Neural cell (in vitro differentiated cells): ENCODE measurements at regions not wholly inside any gene's neighbourhood (a gene's known extent, or its start where the extent isn't known, plus 50 kb on each side); places are given as distances from the start of the nearest gene placed in this dataset.

Experiments
- H2AFZ ChIP-seq: fragments of 200-600, 300-800 bp; sonication (generic), shearing (Covaris generic); 2 replicates; pipeline ENCODE4 v1.6.0; 2014; ENCODE audit warnings: low read depth, mild to moderate bottlenecking, antibody characterized with exemption, low read length, moderate library complexity
- H3F3A ChIP-seq: fragments of 200-600 bp; shearing (Covaris generic); 2 replicates; pipeline ENCODE4 v1.6.1; 2016; ENCODE audit warnings: mild to moderate bottlenecking, moderate library complexity, mixed read lengths, antibody characterized with exemption, low read length; ENCODE audit not compliant: insufficient read depth, poor library complexity, severe bottlenecking
- H3K27ac ChIP-seq: fragments of 200-600, 300-800 bp; sonication (generic), shearing (Covaris generic); 2 replicates; pipeline ENCODE4 v1.5.1; 2014; ENCODE audit warnings: mild to moderate bottlenecking, low read length, moderate library complexity
- H3K27me3 ChIP-seq: fragments of 300-800, 200-600 bp; sonication (generic), shearing (Covaris generic); 2 replicates; pipeline ENCODE4 v1.6.0; 2014; ENCODE audit warnings: mild to moderate bottlenecking, low read depth, low read length, moderate library complexity; ENCODE audit not compliant: insufficient read depth
- H3K36me3 ChIP-seq: fragments of 300-800, 200-600 bp; sonication (generic), shearing (Covaris generic); 2 replicates; pipeline ENCODE4 v1.5.1; 2014; ENCODE audit warnings: mild to moderate bottlenecking, antibody characterized with exemption, low read length, moderate library complexity; ENCODE audit not compliant: insufficient read depth
- H3K4me2 ChIP-seq: fragments of 300-800, 200-600 bp; sonication (generic), shearing (Covaris generic); 2 replicates; pipeline ENCODE4 v1.6.0; 2014; ENCODE audit warnings: mild to moderate bottlenecking, low read length
- H3K4me3 ChIP-seq: fragments of 300-800, 200-600 bp; sonication (generic), shearing (Covaris generic); 2 replicates; pipeline ENCODE4 v1.5.1; 2014; ENCODE audit warnings: mild to moderate bottlenecking, low read length, moderate library complexity
- H3K79me2 ChIP-seq: fragments of 200-600 bp; shearing (Covaris generic); replicated peaks from 2 replicates; pipeline ENCODE4 v1.6.0; 2014; ENCODE audit warnings: mild to moderate bottlenecking, low read length, moderate library complexity; ENCODE audit not compliant: insufficient read depth
- H3K9ac ChIP-seq: fragments of 300-800, 200-600 bp; sonication (generic), shearing (Covaris generic); 2 replicates; pipeline ENCODE4 v1.6.1; 2016; ENCODE audit warnings: mild to moderate bottlenecking, low read length, mixed read lengths
- H3K9me2 ChIP-seq: fragments of 200-600 bp; shearing (Covaris generic); 2 replicates; pipeline ENCODE4 v1.6.1; 2016; ENCODE audit warnings: mild to moderate bottlenecking, low read length, mixed read lengths; ENCODE audit not compliant: insufficient read depth
- H3K9me3 ChIP-seq: fragments of 200-600, 300-800 bp; sonication (generic), shearing (Covaris generic); 2 replicates; pipeline ENCODE4 v1.6.1; 2016; ENCODE audit warnings: mild to moderate bottlenecking, mixed run types, low read length, moderate library complexity, mixed read lengths
- H4K20me1 ChIP-seq: fragments of 200-600 bp; shearing (Covaris generic); 2 replicates; pipeline ENCODE4 v1.6.1; 2016; ENCODE audit warnings: mild to moderate bottlenecking, mixed run types; ENCODE audit not compliant: insufficient read depth
- CTCF ChIP-seq: fragments of 450-650 bp; IDR thresholded peaks from 2 replicates; pipeline ENCODE4 v1.5.1; 2014; ENCODE audit warnings: antibody characterized with exemption, mild to moderate bottlenecking, moderate library complexity; ENCODE audit not compliant: poor library complexity, severe bottlenecking
- EP300 ChIP-seq: fragments of 450-650 bp; conservative IDR thresholded peaks from 2 replicates; pipeline ENCODE4 v1.6.1; 2014; ENCODE audit warnings: antibody characterized with exemption, mild to moderate bottlenecking, moderate library complexity; ENCODE audit not compliant: poor library complexity, severe bottlenecking
- EZH2 ChIP-seq: fragments of 200-600, 300-800 bp; shearing (Covaris generic), sonication (generic); IDR thresholded peaks from 2 replicates; pipeline ENCODE4 v1.6.1; 2014; ENCODE audit warnings: antibody characterized with exemption, low read length, borderline replicate concordance, mild to moderate bottlenecking; ENCODE audit not compliant: insufficient read depth, poor library complexity, severe bottlenecking
- MXI1 ChIP-seq: fragments of 450-650 bp; conservative IDR thresholded peaks from 2 replicates; pipeline ENCODE4 v1.6.1; 2014; ENCODE audit warnings: antibody characterized with exemption, mild to moderate bottlenecking; ENCODE audit not compliant: poor library complexity, severe bottlenecking
- POLR2AphosphoS5 ChIP-seq: IDR thresholded peaks from 2 replicates; pipeline ENCODE4 v1.6.1; 2012
- RAD21 ChIP-seq: fragments of 450-650 bp; conservative IDR thresholded peaks from 2 replicates; pipeline ENCODE4 v1.6.1; 2014; ENCODE audit warnings: antibody characterized with exemption, mild to moderate bottlenecking, moderate library complexity
- REST ChIP-seq: IDR thresholded peaks from 2 replicates; pipeline ENCODE4 v1.6.1; 2012; ENCODE audit warnings: borderline replicate concordance
- SMC3 ChIP-seq: fragments of 450-650 bp; conservative IDR thresholded peaks from 2 replicates; pipeline ENCODE4 v1.6.1; 2014; ENCODE audit warnings: antibody characterized with exemption, mild to moderate bottlenecking, moderate library complexity; ENCODE audit not compliant: poor library complexity
- TAF1 ChIP-seq: IDR thresholded peaks from 2 replicates; pipeline ENCODE4 v1.6.1; 2012; ENCODE audit warnings: low read depth

- H3K4me3 ChIP-seq = no peak overlapping the region
- TF ChIP-seq MXI1 (no peak), TAF1 (no peak), REST (no peak), POLR2AphosphoS5 (no peak), SMC3 (no peak), RAD21 (no peak), CTCF (no peak), EP300 (no peak), EZH2 (no peak)
Measured at GRCh38 chr5:38634568-38635369, 78.3 kb upstream of the LIFR start.

GRCh38 chr5:38636626-38637025 lies 80.2 kb upstream of the LIFR start:
- Histone ChIP-seq H3K4me2 (no peak overlapping the region), H3F3A (no peaks in the 10 kb centered on the region), H3K27ac (no peak overlapping the region), H2AFZ (no peak overlapping the region), H4K20me1 (no peaks in the 10 kb centered on the region), H3K9me3 (peaks cover 3% of the 10 kb centered on the region), H3K36me3 (no peaks in the 10 kb centered on the region), H3K9me2 (no peaks in the 10 kb centered on the region), H3K9ac (no peak overlapping the region), H3K79me2 (no peaks in the 10 kb centered on the region), H3K27me3 (no peaks in the 10 kb centered on the region), H3K4me3 (no peak overlapping the region)
- no peak for TF ChIP-seq TAF1
- no peak for TF ChIP-seq EP300

More at GRCh38 chr5:38634568-38635369, 78.3 kb upstream of the LIFR start:
- Histone ChIP-seq H3K79me2 (no peaks in the 10 kb centered on the region), H3K9ac (no peak overlapping the region), H4K20me1 (no peaks in the 10 kb centered on the region), H3K9me3 (peaks cover 3% of the 10 kb centered on the region), H2AFZ (no peak overlapping the region), H3K27me3 (no peaks in the 10 kb centered on the region), H3K4me2 (no peak overlapping the region), H3F3A (no peaks in the 10 kb centered on the region), H3K9me2 (no peaks in the 10 kb centered on the region), H3K36me3 (no peaks in the 10 kb centered on the region), H3K27ac (no peak overlapping the region)
